Sigmoid colon (tissue), 4 donors: ENCODE measurements at regions not wholly inside any gene's neighbourhood (a gene's known extent, or its start where the extent isn't known, plus 50 kb on each side); places are given as distances from the start of the nearest gene placed in this dataset.

Source experiments
- CTCF ChIP-seq, 4 experiments: fragments of 450-650 bp in 3 of 4; fragments of 200-600 bp in 1 of 4; IDR thresholded peaks; one replicate each; pipeline ENCODE4 v1.5.1; 2016 to 2019; ENCODE audit warnings: antibody characterized with exemption in 4 of 4, mild to moderate bottlenecking in 3 of 4, moderate library complexity in 2 of 4
- EP300 ChIP-seq, 4 donors: sonication (generic); formaldehyde crosslinking; IDR thresholded peaks; one replicate each; pipeline ENCODE4 v1.6.1; 2017; ENCODE audit warnings: antibody characterized with exemption in 4 of 4
- POLR2AphosphoS5 ChIP-seq, 4 donors: sonication (generic); formaldehyde crosslinking; IDR thresholded peaks; one replicate each; pipeline ENCODE4 v1.6.1; 2017; ENCODE audit warnings: antibody characterized with exemption in 4 of 4

GRCh38 chr16:87542531-87543102 is 49.8 kb upstream of the ZCCHC14 start:
- TF ChIP-seq EP300 (IDR thresholded peaks at IDR 0.05) = no peak
- TF ChIP-seq CTCF (IDR thresholded peaks at IDR 0.05) = no peak
- TF ChIP-seq POLR2AphosphoS5 (IDR thresholded peaks at IDR 0.05) = no peak
